OCI-LY1 (cell line): ENCODE measurements at regions not wholly inside any gene's neighbourhood (a gene's known extent, or its start where the extent isn't known, plus 50 kb on each side); places are given as distances from the start of the nearest gene placed in this dataset.

ENCODE experiments used
- H2AFZ ChIP-seq: fragments of 200-600 bp; sonication (generic), shearing (Covaris generic); 2 replicates; pipeline ENCODE4 v1.6.0; 2014; ENCODE audit warnings: antibody characterized with exemption, mild to moderate bottlenecking, low read length
- H3F3A ChIP-seq: fragments of 200-600 bp; sonication (generic), shearing (Covaris generic); 2 replicates; pipeline ENCODE4 v1.6.0; 2014; ENCODE audit warnings: mild to moderate bottlenecking, antibody characterized with exemption, low read length, moderate library complexity; ENCODE audit not compliant: insufficient read depth
- H3K27ac ChIP-seq: fragments of 200-600 bp; sonication (generic); 2 replicates; pipeline ENCODE4 v1.5.1; 2014; ENCODE audit warnings: low read length, mixed run types, mild to moderate bottlenecking, low read depth; ENCODE audit not compliant: poor library complexity, severe bottlenecking
- H3K27me3 ChIP-seq: fragments of 200-600 bp; sonication (generic); 2 replicates; pipeline ENCODE4 v1.6.0; 2014; ENCODE audit warnings: antibody characterized with exemption, mild to moderate bottlenecking, low read length, moderate library complexity; ENCODE audit not compliant: insufficient read depth
- H3K36me3 ChIP-seq: fragments of 200-600 bp; sonication (generic); 2 replicates; pipeline ENCODE4 v1.6.1; 2014; ENCODE audit warnings: mild to moderate bottlenecking, antibody characterized with exemption, low read length, moderate library complexity, mixed read lengths; ENCODE audit not compliant: insufficient read depth
- H3K4me1 ChIP-seq: fragments of 200-600 bp; sonication (generic); 2 replicates; pipeline ENCODE4 v1.5.1; 2014; ENCODE audit warnings: mild to moderate bottlenecking, low read length, moderate library complexity; ENCODE audit not compliant: insufficient read depth, severe bottlenecking
- H3K4me2 ChIP-seq: fragments of 200-600 bp; sonication (generic), shearing (Covaris generic); 2 replicates; pipeline ENCODE4 v1.6.1; 2014; ENCODE audit warnings: low read length
- H3K4me3 ChIP-seq: fragments of 200-600 bp; sonication (generic); 2 replicates; pipeline ENCODE4 v1.5.1; 2014; ENCODE audit warnings: low read length, low read depth, mild to moderate bottlenecking, mixed read lengths; ENCODE audit not compliant: poor library complexity, severe bottlenecking
- H3K79me2 ChIP-seq: fragments of 200-600 bp; shearing (Covaris generic); 2 replicates; pipeline ENCODE4 v1.6.1; 2016; ENCODE audit warnings: mixed run types, low read length, mixed read lengths; ENCODE audit not compliant: insufficient read depth
- H3K9ac ChIP-seq: fragments of 200-600 bp; sonication (generic), shearing (Covaris generic); 2 replicates; pipeline ENCODE4 v1.6.1; 2014; ENCODE audit warnings: mild to moderate bottlenecking, low read length, mixed read lengths
- H3K9me2 ChIP-seq: fragments of 200-600 bp; sonication (generic), shearing (Covaris generic); 2 replicates; pipeline ENCODE4 v1.6.1; 2014; ENCODE audit warnings: low read depth, mild to moderate bottlenecking, low read length, mixed read lengths
- H3K9me3 ChIP-seq: fragments of 200-600 bp; shearing (Covaris generic); 2 replicates; pipeline ENCODE4 v1.6.1; 2014; ENCODE audit warnings: low read length, mixed read lengths
- H4K20me1 ChIP-seq: fragments of 200-600 bp; sonication (generic), shearing (Covaris generic); 2 replicates; pipeline ENCODE4 v1.6.0; 2016; ENCODE audit warnings: mild to moderate bottlenecking, low read length; ENCODE audit not compliant: insufficient read depth
- EZH2 ChIP-seq: fragments of 200-600 bp; sonication (generic), shearing (Covaris generic); IDR thresholded peaks from 2 replicates; pipeline ENCODE4 v1.8.0; 2017; ENCODE audit warnings: borderline replicate concordance, mixed run types, mild to moderate bottlenecking, antibody characterized with exemption, low read length, moderate library complexity, mixed read lengths
- TF ChIP-seq, protein P1 (sequence below): fragments of 200-600 bp; sonication (generic), shearing (Covaris generic); IDR thresholded peaks from 2 replicates; pipeline ENCODE4 v1.5.1; 2017; ENCODE audit warnings: mild to moderate bottlenecking, antibody characterized with exemption, low read length, moderate library complexity, mixed read lengths

DNA sequence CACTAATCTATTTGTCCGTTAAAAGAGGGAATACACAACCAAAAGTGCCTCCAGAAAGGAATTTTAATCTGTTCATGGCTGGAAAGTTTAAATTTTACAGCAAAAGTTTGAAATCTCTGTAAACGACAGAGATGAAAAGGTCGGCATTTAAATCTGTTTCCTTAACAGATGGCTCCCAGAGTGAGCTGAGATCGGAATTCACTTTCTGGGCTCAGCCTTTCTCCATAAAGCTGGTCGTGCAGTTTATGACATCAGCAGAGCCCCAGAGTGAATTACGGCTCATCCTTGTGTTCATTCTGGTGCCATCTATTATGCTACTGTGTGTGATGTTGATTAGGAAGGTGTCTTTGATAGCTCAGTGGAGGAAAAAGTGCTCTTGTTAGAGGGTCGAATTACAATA, 117.6 kb upstream of the ZFP64 start:
- Histone ChIP-seq H3K4me2 (no peak overlapping the region), H3K36me3 (no peaks in the 10 kb centered on the region), H3K9ac (no peak overlapping the region), H3K27me3 (no peaks in the 10 kb centered on the region), H3K9me2 (no peaks in the 10 kb centered on the region), H3K4me3 (no peak overlapping the region), H3K4me1 (no peaks in the 10 kb centered on the region), H4K20me1 (no peaks in the 10 kb centered on the region), H2AFZ (no peak overlapping the region), H3K9me3 (no peaks in the 10 kb centered on the region), H3F3A (no peaks in the 10 kb centered on the region), H3K27ac (no peak overlapping the region), H3K79me2 (no peaks in the 10 kb centered on the region)
- TF ChIP-seq EZH2, result no peak
- TF ChIP-seq, protein P1, sequence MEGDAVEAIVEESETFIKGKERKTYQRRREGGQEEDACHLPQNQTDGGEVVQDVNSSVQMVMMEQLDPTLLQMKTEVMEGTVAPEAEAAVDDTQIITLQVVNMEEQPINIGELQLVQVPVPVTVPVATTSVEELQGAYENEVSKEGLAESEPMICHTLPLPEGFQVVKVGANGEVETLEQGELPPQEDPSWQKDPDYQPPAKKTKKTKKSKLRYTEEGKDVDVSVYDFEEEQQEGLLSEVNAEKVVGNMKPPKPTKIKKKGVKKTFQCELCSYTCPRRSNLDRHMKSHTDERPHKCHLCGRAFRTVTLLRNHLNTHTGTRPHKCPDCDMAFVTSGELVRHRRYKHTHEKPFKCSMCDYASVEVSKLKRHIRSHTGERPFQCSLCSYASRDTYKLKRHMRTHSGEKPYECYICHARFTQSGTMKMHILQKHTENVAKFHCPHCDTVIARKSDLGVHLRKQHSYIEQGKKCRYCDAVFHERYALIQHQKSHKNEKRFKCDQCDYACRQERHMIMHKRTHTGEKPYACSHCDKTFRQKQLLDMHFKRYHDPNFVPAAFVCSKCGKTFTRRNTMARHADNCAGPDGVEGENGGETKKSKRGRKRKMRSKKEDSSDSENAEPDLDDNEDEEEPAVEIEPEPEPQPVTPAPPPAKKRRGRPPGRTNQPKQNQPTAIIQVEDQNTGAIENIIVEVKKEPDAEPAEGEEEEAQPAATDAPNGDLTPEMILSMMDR, result no peak

- TF ChIP-seq, protein P1, result no peak
- no peak for TF ChIP-seq EZH2
- H3K79me2 ChIP-seq, result no peaks in the 10 kb centered on the region
Observed at GRCh38 chr20:52306477-52306876, 114.9 kb upstream of the ZFP64 start.

DNA sequence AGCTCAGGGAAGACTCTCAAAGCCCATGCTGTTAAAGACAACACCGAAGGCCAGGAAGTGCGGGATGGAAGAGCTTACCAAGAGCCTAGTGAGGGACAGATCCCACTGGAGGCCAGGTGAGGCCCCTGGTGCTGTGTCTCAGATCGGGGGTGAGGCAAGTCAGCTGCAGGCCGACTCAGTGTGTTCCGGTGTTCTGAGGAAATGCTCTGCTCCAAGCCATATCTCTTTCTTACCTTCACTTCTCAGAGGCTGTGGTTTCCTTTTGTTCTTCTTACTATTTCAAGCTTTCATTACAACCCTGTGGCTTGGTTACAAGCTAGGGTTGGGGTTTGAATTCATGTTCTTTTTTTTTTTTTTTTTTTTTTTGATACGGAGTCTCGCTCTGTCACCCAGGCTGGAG, 114.3 kb upstream of the ZFP64 start:
- no peaks in the 10 kb centered on the region for H4K20me1 ChIP-seq
- H3K27ac ChIP-seq, result no peak overlapping the region
- H3K27me3 ChIP-seq, result no peaks in the 10 kb centered on the region
- no peaks in the 10 kb centered on the region for H3K9me2 ChIP-seq
- H3K9ac ChIP-seq, result no peak overlapping the region
- no peak overlapping the region for H2AFZ ChIP-seq
- no peaks in the 10 kb centered on the region for H3K4me1 ChIP-seq
- H3K4me2 ChIP-seq, result no peak overlapping the region
- H3K9me3 ChIP-seq, result no peaks in the 10 kb centered on the region
- H3F3A ChIP-seq, result no peaks in the 10 kb centered on the region
- no peak overlapping the region for H3K4me3 ChIP-seq
- TF ChIP-seq, protein P1, result no peak
- no peak for TF ChIP-seq EZH2
- H3K79me2 ChIP-seq, result no peaks in the 10 kb centered on the region
- H3K36me3 ChIP-seq, result no peaks in the 10 kb centered on the region

More at GRCh38 chr20:52306477-52306876, 114.9 kb upstream of the ZFP64 start:
- no peak overlapping the region for H3K9ac ChIP-seq
- H3K9me3 ChIP-seq, result no peaks in the 10 kb centered on the region
- no peak overlapping the region for H3K27ac ChIP-seq
- H2AFZ ChIP-seq, result no peak overlapping the region
- H3K4me3 ChIP-seq, result no peak overlapping the region
- H3F3A ChIP-seq, result no peaks in the 10 kb centered on the region
- no peaks in the 10 kb centered on the region for H4K20me1 ChIP-seq
- no peaks in the 10 kb centered on the region for H3K27me3 ChIP-seq
- H3K9me2 ChIP-seq, result no peaks in the 10 kb centered on the region
- no peaks in the 10 kb centered on the region for H3K4me1 ChIP-seq
- no peaks in the 10 kb centered on the region for H3K36me3 ChIP-seq
- H3K4me2 ChIP-seq, result no peak overlapping the region
